GM12878 (cell line): ENCODE measurements at regions not wholly inside any gene's neighbourhood (a gene's known extent, or its start where the extent isn't known, plus 50 kb on each side); places are given as distances from the start of the nearest gene placed in this dataset.

Source experiments
- ATAC-seq: fragments of 200-7000 bp; cut with Tn5 transposase; 3 replicates; pipeline ENCODE4 v1.9.1; 2020; ENCODE audit warnings: mild to moderate bottlenecking, moderate library complexity
- BruUV-seq: library from RNA; stranded (reverse); fragments of 400-500 nt; replicated peaks from 2 replicates; lab custom pipeline; 2021; lab: Mats Ljungman, UMichigan
- CTCF ChIA-PET: fragments of 300-600 bp; sonication (Branson Sonifier 250); formaldehyde crosslinking; extraction: SDS; loops from one replicate; lab custom pipeline; 2021; ENCODE audit warnings: inconsistent platforms; lab: Yijun Ruan, JAX
- POLR2A ChIA-PET: fragments of 350-600 bp; formaldehyde crosslinking; extraction: SDS; loops from one replicate; lab custom pipeline; 2021; ENCODE audit warnings: inconsistent platforms; lab: Charles Lee
- RAD21 ChIA-PET: fragments of 300-600 bp; sonication (Branson Sonifier 250); formaldehyde crosslinking; loops from one replicate; lab custom pipeline; 2023; ENCODE audit warnings: antibody characterized with exemption; ENCODE audit not compliant: unreplicated experiment; lab: Charles Lee
- SMC1A ChIA-PET: fragments of 300-600 bp; sonication (Branson Sonifier 250); formaldehyde crosslinking; loops from one replicate; lab custom pipeline; 2023; ENCODE audit not compliant: unreplicated experiment, uncharacterized antibody; lab: Charles Lee
- DNase-seq: peaks from one replicate; pipeline ENCODE4 v3.0.0-alpha.2; 2011; ENCODE audit warnings: low read depth, low spot score
- FAIRE-seq: peaks from 3 replicates; lab custom pipeline; 2011; peaks lifted over from hg19 to GRCh38; lab: Jason Lieb, UNC
- H2AFZ ChIP-seq: 2 replicates; pipeline ENCODE4 v1.6.0; 2011; ENCODE audit warnings: low read depth, low read length, control low read depth; ENCODE audit not compliant: control insufficient read depth
- H3K27ac ChIP-seq: 2 replicates; pipeline ENCODE4 v1.5.1; 2011; ENCODE audit warnings: control low read depth; ENCODE audit not compliant: control insufficient read depth, insufficient read depth
- H3K27me3 ChIP-seq, 2 experiments: replicated peaks in 1 of 2; 2 replicates each; pipeline versions ENCODE4 v1.6.0 to v1.6.1; 2011; ENCODE audit warnings: low read length in 1 of 2; ENCODE audit not compliant: control insufficient read depth in 2 of 2, insufficient read depth in 2 of 2
- H3K36me3 ChIP-seq, 2 experiments: 2 replicates each; pipeline ENCODE4 v1.5.1; 2011; ENCODE audit warnings: low read length in 1 of 2; ENCODE audit not compliant: control insufficient read depth in 2 of 2, insufficient read depth in 2 of 2
- H3K4me1 ChIP-seq: 2 replicates; pipeline ENCODE4 v1.6.1; 2011; ENCODE audit warnings: mild to moderate bottlenecking, low read length, moderate library complexity, mixed read lengths; ENCODE audit not compliant: control insufficient read depth, insufficient read depth
- H3K4me2 ChIP-seq: 2 replicates; pipeline ENCODE4 v1.6.0; 2011; ENCODE audit warnings: control low read depth; ENCODE audit not compliant: control insufficient read depth, insufficient read depth
- H3K4me3 ChIP-seq: fragments of 200-600 bp; sonication (generic); 2 replicates; pipeline ENCODE4 v1.5.1; 2016
- H3K79me2 ChIP-seq: 2 replicates; pipeline ENCODE4 v1.6.0; 2011; ENCODE audit warnings: low read length; ENCODE audit not compliant: control insufficient read depth, insufficient read depth
- H3K9ac ChIP-seq: 2 replicates; pipeline ENCODE4 v1.8.0; 2011; ENCODE audit warnings: low read length, control low read depth, mixed read lengths; ENCODE audit not compliant: control insufficient read depth, insufficient read depth
- H3K9me3 ChIP-seq: replicated peaks from 3 replicates; pipeline ENCODE4 v1.5.1; 2011; ENCODE audit warnings: mild to moderate bottlenecking, low read length; ENCODE audit not compliant: control insufficient read depth, insufficient read depth
- H4K20me1 ChIP-seq: 2 replicates; pipeline ENCODE4 v1.6.0; 2011; ENCODE audit not compliant: control insufficient read depth, insufficient read depth
- BACH1 ChIP-seq: fragments of 450-650 bp; IDR thresholded peaks from 2 replicates; pipeline ENCODE4 v1.6.1; 2017; ENCODE audit warnings: mild to moderate bottlenecking, borderline replicate concordance
- CBX3 ChIP-seq: fragments of 200-600 bp; sonication (generic); IDR thresholded peaks from 2 replicates; pipeline ENCODE4 v1.6.1; 2016; ENCODE audit warnings: low read depth, borderline replicate concordance
- CEBPB ChIP-seq, 2 experiments: fragments of 150-350 bp in 1 of 2; IDR thresholded peaks; 2 replicates each; pipeline ENCODE4 v1.6.1; 2012 to 2014; ENCODE audit warnings: low read depth in 2 of 2, low read length in 2 of 2, borderline replicate concordance in 1 of 2, inconsistent platforms in 1 of 2
- EP300 ChIP-seq, 2 experiments: fragments of 150-350 bp in 1 of 2; IDR thresholded peaks; 2 replicates each; pipeline ENCODE4 v1.6.1; 2011 to 2012; ENCODE audit warnings: low read depth in 2 of 2, low read length in 2 of 2, borderline replicate concordance in 1 of 2, improper control_type of control experiment in 1 of 2, inconsistent platforms in 1 of 2; ENCODE audit not compliant: control insufficient read depth in 1 of 2
- MEF2A ChIP-seq: IDR thresholded peaks from 2 replicates; pipeline ENCODE4 v1.6.1; 2011; ENCODE audit warnings: low read depth, mild to moderate bottlenecking, low read length, moderate library complexity; ENCODE audit not compliant: insufficient read depth
- NFXL1 ChIP-seq: fragments of 450-650 bp; IDR thresholded peaks from 2 replicates; pipeline ENCODE4 v1.6.1; 2017; ENCODE audit warnings: antibody characterized with exemption, mild to moderate bottlenecking, borderline replicate concordance
- NFYB ChIP-seq: IDR thresholded peaks from 2 replicates; pipeline ENCODE4 v1.6.1; 2011; ENCODE audit warnings: low read depth, mild to moderate bottlenecking, low read length, improper control_type of control experiment, moderate library complexity; ENCODE audit not compliant: insufficient read depth
- RUNX3 ChIP-seq: IDR thresholded peaks from 2 replicates; pipeline ENCODE4 v1.6.1; 2012; ENCODE audit warnings: low read length, inconsistent platforms
- SP1 ChIP-seq: IDR thresholded peaks from one replicate; pipeline ENCODE4 v1.6.1; 2011; ENCODE audit warnings: low read depth, low read length
- SPI1 ChIP-seq: IDR thresholded peaks from 2 replicates; pipeline ENCODE4 v1.6.1; 2011; ENCODE audit warnings: low read depth, mild to moderate bottlenecking, low read length, moderate library complexity, borderline replicate concordance; ENCODE audit not compliant: insufficient read depth
- TAF1 ChIP-seq: IDR thresholded peaks from 2 replicates; pipeline ENCODE4 v1.6.1; 2011; ENCODE audit warnings: mild to moderate bottlenecking, low read depth, low read length, borderline replicate concordance
- ZBED1 ChIP-seq: IDR thresholded peaks from 2 replicates; pipeline ENCODE4 v1.6.1; 2016; ENCODE audit warnings: borderline replicate concordance
- ZNF217 ChIP-seq: fragments of 450-650 bp; IDR thresholded peaks from 2 replicates; pipeline ENCODE4 v1.6.1; 2017; ENCODE audit warnings: antibody characterized with exemption, mild to moderate bottlenecking
- WGBS: methylation state at CpG from one replicate; pipeline ENCODE4 v1.1.6; 2016; ENCODE audit warnings: low lambda C conversion rate; ENCODE audit not compliant: insufficient replicate concordance, insufficient coverage; ENCODE audit errors: missing lambda C conversion rate; 5-methylcytosine and 5-hydroxymethylcytosine counted together
- in situ Hi-C: fragments of 300-500 bp; cut with MboI; formaldehyde crosslinking; loops from 9 replicates; pipeline ENCODE4 v1.14.3; 2018; ENCODE audit warnings: mixed read lengths
- intact Hi-C: fragments of 100-400 bp; cut with micrococcal nuclease; formaldehyde crosslinking; loops from one replicate; pipeline ENCODE4 v1.14.2; 2022; ENCODE audit not compliant: unreplicated experiment
- TF ChIP-seq, protein P1 (sequence below): IDR thresholded peaks from 2 replicates; pipeline ENCODE4 v1.6.1; 2011; ENCODE audit warnings: borderline replicate concordance, low read depth, mild to moderate bottlenecking, moderate library complexity, mixed read lengths, low read length; ENCODE audit not compliant: insufficient read depth; ENCODE audit errors: extremely low read length
- TF ChIP-seq, protein P2 (sequence below): fragments of 450-650 bp; IDR thresholded peaks from 2 replicates; pipeline ENCODE4 v1.6.1; 2016; ENCODE audit warnings: mild to moderate bottlenecking
- TF ChIP-seq, protein P3 (sequence below): IDR thresholded peaks from 2 replicates; pipeline ENCODE4 v1.6.1; 2012; ENCODE audit warnings: low read depth, low read length, improper control_type of control experiment

DNA sequence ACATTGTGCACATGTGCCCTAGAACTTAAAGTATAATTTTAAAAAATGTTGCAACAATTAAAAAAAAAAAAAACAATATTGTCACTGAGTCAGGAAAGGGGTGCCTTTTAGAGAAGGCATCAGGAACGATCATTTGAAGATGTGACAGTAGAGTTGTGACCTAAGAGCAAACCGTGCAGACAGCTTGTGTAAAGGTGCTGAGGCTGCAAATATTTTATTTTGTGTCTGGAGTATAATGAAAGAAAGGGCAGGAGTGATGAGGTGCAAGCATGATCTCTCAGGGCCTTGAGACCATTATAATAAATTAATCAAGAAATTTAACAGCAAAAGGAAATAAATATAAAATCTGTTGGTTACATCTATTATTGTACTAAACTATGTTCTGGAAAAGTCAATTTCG lies 1219.7 kb downstream of the OLFM4 start (continued):
- TF ChIP-seq ZNF217 (no peak), MEF2A (no peak), SP1 (no peak), CBX3 (no peak), BACH1 (no peak)
- TF ChIP-seq, protein P1, sequence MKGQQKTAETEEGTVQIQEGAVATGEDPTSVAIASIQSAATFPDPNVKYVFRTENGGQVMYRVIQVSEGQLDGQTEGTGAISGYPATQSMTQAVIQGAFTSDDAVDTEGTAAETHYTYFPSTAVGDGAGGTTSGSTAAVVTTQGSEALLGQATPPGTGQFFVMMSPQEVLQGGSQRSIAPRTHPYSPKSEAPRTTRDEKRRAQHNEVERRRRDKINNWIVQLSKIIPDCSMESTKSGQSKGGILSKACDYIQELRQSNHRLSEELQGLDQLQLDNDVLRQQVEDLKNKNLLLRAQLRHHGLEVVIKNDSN: no peak
- TF ChIP-seq, protein P2, sequence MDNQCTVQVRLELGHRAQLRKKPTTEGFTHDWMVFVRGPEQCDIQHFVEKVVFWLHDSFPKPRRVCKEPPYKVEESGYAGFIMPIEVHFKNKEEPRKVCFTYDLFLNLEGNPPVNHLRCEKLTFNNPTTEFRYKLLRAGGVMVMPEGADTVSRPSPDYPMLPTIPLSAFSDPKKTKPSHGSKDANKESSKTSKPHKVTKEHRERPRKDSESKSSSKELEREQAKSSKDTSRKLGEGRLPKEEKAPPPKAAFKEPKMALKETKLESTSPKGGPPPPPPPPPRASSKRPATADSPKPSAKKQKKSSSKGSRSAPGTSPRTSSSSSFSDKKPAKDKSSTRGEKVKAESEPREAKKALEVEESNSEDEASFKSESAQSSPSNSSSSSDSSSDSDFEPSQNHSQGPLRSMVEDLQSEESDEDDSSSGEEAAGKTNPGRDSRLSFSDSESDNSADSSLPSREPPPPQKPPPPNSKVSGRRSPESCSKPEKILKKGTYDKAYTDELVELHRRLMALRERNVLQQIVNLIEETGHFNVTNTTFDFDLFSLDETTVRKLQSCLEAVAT: no peak

DNA sequence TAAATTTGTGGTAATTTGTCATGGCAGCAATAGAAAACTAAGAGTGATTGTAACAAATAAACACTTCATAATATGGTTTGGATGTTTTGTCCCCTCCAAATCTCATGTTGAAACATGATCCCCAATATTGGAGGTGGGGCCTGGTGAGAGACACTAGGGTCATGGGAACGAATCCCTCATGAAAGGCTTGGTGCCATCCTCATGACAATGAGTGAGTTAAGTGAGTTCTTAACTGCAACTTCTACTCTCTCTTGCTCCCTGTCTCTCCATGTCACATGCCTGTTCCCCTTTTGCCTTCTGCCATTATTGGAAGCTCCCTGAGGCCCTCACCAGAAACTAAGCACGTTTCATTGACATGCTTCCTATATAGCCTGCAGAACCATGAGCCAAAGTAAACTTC lies 1233.2 kb downstream of the OLFM4 start:
- in situ Hi-C loops: no loop called here

More for the DNA sequence above, 1233.2 kb downstream of the OLFM4 start:
- Histone ChIP-seq H3K27me3 (no peaks in the 10 kb centered on the region), H3K4me2 (no peak overlapping the region), H2AFZ (no peak overlapping the region), H3K36me3 (no peaks in the 10 kb centered on the region), H3K4me1 (no peaks in the 10 kb centered on the region), H3K4me3 (no peak overlapping the region), H3K79me2 (no peaks in the 10 kb centered on the region), H3K9ac (no peak overlapping the region), H3K9me3 (no peaks in the 10 kb centered on the region), H3K27ac (no peak overlapping the region), H4K20me1 (no peaks in the 10 kb centered on the region)
- FAIRE-seq (no peak), DNase-seq (no peak), ATAC-seq (no peak)
- WGBS: 0% methylated on average over 2 of the region's 2 CpGs
- no TSS peak for BruUV-seq
- intact Hi-C loops: no loop called here
- POLR2A ChIA-PET: no interaction called here
- RAD21 ChIA-PET: no interaction called here
- CTCF ChIA-PET: no interaction called here
- SMC1A ChIA-PET: no interaction called here
- TF ChIP-seq ZBED1: no peak
- no peak for TF ChIP-seq TAF1
- no peak for TF ChIP-seq CEBPB (IDR thresholded peaks at IDR 0.05; ENCODE audit: borderline replicate concordance in 1 of 2, low read depth in 2 of 2, low read length in 2 of 2)
- TF ChIP-seq SPI1: no peak
- TF ChIP-seq NFXL1: no peak
- no peak for TF ChIP-seq EP300 (IDR thresholded peaks at IDR 0.05; ENCODE audit: borderline replicate concordance in 1 of 2, control insufficient read depth in 1 of 2, low read depth in 2 of 2, low read length in 2 of 2)
- TF ChIP-seq, protein P3, sequence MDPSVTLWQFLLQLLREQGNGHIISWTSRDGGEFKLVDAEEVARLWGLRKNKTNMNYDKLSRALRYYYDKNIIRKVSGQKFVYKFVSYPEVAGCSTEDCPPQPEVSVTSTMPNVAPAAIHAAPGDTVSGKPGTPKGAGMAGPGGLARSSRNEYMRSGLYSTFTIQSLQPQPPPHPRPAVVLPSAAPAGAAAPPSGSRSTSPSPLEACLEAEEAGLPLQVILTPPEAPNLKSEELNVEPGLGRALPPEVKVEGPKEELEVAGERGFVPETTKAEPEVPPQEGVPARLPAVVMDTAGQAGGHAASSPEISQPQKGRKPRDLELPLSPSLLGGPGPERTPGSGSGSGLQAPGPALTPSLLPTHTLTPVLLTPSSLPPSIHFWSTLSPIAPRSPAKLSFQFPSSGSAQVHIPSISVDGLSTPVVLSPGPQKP: no peak
- TF ChIP-seq NFYB: no peak
- no peak for TF ChIP-seq RUNX3
